HG03066 (cell line): ENCODE measurements at regions not wholly inside any gene's neighbourhood (a gene's known extent, or its start where the extent isn't known, plus 50 kb on each side); places are given as distances from the start of the nearest gene placed in this dataset.
"Not testable (repeated sequence)": the region's sequence is repeated elsewhere in the genome, so short reads cannot be mapped to it uniquely, and the experiment has no call there.

ENCODE experiments used
- ATAC-seq: cut with Tn5 transposase; IDR thresholded peaks from one replicate; pipeline ENCODE4 v1.9.1; 2021; ENCODE audit warnings: low read depth; ENCODE audit not compliant: unreplicated experiment

DNA sequence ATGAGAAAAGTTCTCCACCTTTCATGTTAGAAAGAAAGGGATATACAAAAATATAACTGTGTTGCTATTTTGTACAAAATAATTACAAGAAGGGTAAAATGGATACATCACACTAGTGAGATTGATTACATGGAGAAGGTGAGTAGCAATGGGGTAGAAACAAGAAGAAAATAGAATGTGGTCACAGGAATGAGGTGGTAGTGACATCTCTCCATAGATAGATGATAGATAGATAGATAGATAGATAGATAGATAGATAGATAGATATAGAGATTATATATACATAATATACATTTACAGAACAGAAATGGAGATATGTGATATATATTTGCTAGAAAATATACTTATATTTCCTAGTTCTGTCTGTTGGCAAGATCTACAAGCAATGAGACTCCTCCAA lies 95.3 kb upstream of the RGPD4 start:
- no peak for ATAC-seq

- ATAC-seq: no peak
Measured at GRCh38 chr2:107735201-107735600, 91.5 kb upstream of the RGPD4 start.

DNA sequence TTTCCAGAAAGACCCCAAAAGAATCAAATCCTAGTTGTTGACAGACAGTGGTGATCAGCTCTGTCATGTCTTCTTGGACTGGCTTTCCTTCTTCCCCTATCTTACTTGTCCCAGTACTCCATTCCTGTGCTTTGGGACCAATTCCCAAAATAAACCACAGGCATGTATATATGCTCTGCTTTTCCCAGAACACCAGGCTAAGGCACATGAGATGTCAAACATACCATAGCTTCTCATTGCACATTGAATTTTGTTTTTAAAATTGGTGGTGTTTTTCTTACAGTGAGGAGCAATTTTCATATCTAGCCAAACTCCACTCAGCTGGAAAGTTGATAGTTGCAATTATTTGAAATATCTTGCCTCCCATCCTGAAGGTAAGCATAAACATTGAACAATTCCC lies 88.9 kb upstream of the RGPD4 start:
- no peak for ATAC-seq

DNA sequence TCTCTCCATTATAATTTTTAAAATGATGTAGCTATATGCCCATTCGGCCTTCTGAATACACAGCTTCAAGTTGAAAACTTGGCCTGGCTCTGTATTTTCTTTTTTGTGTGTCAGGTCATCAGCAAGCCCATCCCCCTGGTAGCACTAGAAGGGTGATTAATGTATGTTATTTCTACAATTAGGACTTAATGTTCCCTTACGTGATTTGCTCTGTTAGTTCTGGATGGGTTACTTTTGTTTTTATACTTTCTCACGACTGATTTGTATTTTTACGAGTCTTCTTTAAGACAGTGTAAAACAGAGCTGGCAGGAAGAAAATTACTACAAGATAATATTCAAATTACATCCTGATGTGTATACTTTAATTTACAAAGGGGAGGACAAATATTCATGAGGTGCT lies 88.4 kb upstream of the RGPD4 start:
- no peak for ATAC-seq

DNA sequence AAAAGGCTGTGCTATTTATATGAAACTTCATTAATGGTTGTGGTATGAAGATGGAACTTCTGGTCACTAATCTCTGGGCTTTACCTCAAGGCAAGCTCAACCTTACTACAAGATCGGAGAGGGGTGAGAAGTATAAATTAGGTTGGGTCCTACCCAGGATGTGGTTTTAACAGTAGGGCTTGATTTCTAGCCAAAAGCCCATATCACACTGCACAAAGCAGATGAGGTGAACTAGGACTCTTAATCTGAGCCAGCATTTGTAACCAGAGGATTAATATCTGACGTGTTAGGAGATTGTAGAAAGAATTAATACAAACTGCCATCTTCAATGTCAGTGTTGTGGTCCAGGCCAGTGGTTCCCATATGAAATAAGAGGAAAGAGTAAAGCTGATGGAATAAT lies 86.4 kb upstream of the RGPD4 start:
- no peak for ATAC-seq

- no peak for ATAC-seq
Measured at GRCh38 chr2:107742460-107743027, 84.1 kb upstream of the RGPD4 start.

- ATAC-seq: no peak
Measured at GRCh38 chr2:107743274-107743673, 83.4 kb upstream of the RGPD4 start.

GRCh38 chr2:107745100-107745499 lies 81.6 kb upstream of the RGPD4 start:
- ATAC-seq: no peak

DNA sequence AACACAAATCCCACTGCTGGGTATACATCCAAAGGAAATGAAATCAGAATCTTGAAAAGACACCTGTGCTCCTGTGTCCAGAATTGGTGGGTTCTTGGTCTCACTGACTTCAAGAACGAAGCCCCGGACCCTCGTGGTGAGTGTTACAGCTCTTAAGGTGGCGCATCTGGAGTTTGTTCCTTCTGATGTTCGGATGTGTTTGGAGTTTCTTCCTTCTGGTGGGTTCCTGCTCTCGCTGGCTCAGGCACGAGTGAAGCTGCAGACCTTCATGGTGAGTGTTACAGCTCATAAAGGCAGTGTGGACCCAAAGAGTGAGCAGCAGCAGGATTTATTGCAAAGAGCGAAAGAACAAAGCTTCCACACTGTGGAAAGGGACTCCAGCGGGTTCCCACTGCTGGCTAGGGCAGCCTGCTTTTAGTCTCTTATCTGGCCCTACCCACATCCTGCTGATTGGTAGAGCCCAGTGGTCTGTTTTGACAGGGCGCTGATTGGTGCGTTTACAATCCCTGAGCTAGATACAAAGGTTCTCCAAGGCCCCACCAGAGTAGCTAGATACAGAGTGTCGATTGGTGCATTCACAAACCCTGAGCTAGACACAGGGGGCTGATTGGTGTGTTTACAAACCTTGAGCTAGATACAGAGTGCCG lies 80.0 kb upstream of the RGPD4 start:
- not testable (repeated sequence) for ATAC-seq

DNA sequence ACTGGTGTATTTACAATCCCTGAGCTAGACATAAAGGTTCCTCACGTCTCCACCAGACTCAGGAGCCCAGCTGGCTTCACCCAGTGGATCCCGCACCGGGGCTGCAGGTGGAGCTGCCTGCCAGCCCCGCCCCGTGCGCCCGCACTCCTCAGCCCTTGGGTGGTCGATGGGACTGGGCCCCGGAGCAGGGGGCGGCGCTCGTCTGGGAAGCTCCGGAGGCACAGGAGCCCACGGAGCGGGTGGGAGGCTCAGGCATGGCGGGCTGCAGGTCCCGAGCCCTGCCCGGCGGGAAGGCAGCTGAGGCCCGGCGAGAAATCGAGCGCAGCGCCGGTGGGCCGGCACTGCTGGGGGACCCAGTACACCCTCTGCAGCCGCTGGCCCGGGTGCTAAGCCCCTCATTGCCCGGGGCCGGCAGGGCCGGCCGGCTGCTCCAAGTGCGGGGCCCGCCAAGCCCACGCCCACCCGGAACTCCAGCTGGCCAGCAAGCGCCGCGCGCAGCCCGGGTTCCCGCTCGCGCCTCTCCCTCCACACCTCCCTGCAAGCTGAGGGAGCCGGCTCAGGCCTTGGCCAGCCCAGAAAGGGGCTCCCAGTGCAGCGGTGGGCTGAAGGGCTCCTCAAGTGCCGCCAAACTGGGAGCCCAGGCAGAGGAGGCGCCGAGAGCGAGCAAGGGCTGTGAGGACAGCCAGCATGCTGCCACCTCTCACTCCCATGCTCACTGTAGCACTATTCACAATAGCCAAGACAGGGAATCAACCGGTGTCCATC lies 79.3 kb upstream of the RGPD4 start:
- ATAC-seq: not testable (repeated sequence)

- no peak for ATAC-seq
Measured at GRCh38 chr2:107747964-107748583, 78.6 kb upstream of the RGPD4 start.

- ATAC-seq: no peak
Measured at GRCh38 chr2:107751936-107752335, 74.8 kb upstream of the RGPD4 start.

- ATAC-seq: not testable (repeated sequence)
Measured at GRCh38 chr2:107753806-107754205, 72.9 kb upstream of the RGPD4 start.

DNA sequence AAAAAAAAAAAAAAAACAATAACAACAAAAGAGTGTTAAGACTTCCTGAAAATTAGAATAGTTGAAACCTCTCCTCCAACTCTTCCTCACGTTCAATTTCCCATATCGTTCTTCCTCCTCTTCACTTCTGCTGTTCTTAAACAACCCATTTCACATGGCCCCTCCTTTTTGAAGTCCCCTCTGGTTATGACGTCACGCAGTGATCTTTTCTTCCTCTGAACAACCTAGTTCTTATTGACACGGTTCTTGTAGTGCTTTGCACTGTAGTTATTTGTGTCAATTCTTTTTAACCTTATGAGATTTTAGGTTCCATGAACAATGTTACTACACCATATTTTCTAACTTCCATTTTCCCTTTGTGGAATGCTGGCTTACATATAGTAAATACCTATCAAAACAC lies 69.5 kb upstream of the RGPD4 start:
- ATAC-seq: no peak

GRCh38 chr2:107760620-107761364 lies 65.9 kb upstream of the RGPD4 start:
- no peak for ATAC-seq

- no peak for ATAC-seq
Measured at GRCh38 chr2:107772353-107772752, 54.3 kb upstream of the RGPD4 start.

DNA sequence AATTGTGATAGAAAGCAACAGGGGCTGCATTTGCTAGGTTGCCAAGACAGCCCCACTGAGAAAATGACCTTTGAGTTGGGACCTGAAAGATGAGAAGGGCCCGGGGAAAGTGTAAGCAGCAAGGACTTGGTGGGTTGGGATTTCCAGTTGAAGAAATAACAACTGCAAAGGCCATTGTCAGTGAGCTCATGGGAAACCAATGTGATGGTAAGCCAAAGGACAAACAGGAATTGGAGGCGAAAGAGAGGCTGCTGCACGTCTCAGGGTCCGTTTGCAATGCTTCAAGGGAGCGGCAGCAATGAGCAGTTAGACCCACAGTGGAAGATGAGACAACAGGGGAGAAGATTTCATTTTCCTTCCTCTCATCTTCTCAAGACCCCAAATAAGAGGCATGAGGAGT lies 51.5 kb upstream of the RGPD4 start:
- no peak for ATAC-seq

DNA sequence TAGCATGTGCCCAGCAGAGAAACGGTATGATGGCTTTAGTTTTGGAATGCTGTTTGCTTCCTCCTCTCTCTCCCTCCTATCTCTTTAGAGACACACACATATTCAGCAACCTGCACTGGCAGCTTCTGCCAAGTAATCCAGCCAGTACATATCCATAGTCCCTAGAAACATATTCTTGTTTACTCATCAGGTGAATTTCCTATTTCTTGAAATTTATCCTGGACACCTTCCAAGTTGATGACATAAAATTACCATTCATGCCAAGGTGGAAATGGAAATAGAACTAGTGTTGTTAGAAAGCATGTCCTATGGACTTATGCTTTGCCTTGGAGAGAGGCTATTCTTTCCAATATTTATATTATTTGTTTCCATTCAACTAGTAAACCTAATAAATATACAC lies 50.9 kb upstream of the RGPD4 start:
- no peak for ATAC-seq

DNA sequence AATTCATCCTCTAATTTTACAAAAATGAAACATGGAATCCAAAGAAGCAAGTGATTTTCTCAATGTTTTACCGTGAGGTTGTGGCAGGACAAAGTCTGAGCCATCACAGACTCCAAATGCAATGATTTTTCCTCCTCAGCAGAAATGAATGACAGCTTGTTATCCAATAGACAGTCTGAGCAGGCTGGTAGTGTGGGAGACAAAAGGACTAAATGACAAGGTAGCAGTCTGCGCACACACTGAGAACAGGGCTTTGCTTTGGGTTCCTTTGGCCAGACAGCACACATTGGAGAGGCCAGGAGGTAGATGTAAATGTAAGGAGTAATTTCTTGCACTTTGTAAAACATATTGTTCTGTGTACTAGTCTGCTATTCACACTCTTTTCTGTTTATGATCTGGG lies 50.3 kb upstream of the RGPD4 start:
- no peak for ATAC-seq
